IMR-90 (cell line): ENCODE measurements at regions not wholly inside any gene's neighbourhood (a gene's known extent, or its start where the extent isn't known, plus 50 kb on each side); places are given as distances from the start of the nearest gene placed in this dataset.

Experiments
- ATAC-seq: fragments of 200-7000 bp; cut with Tn5 transposase; 2 replicates; pipeline ENCODE4 v1.9.1; 2020; ENCODE audit warnings: low read depth, mild to moderate bottlenecking, moderate library complexity
- BruUV-seq: library from RNA; stranded (reverse); fragments of 400-500 nt; replicated peaks from 2 replicates; lab custom pipeline; 2021; lab: Mats Ljungman, UMichigan
- CTCF ChIA-PET: fragments of 300-600 bp; formaldehyde crosslinking; extraction: SDS; loops from one replicate; lab custom pipeline; 2021; ENCODE audit warnings: antibody characterized with exemption; lab: Yijun Ruan, JAX
- POLR2A ChIA-PET: fragments of 300-600 bp; sonication (Branson Sonifier 250); formaldehyde crosslinking; loops from one replicate; lab custom pipeline; 2022; ENCODE audit warnings: antibody characterized with exemption; ENCODE audit not compliant: unreplicated experiment; lab: Charles Lee
- DNase-seq: peaks from one replicate; pipeline ENCODE4 v3.0.0; 2013
- H2AFZ ChIP-seq: replicated peaks from 2 replicates; pipeline ENCODE3; 2013; ENCODE audit warnings: low read length, mild to moderate bottlenecking; ENCODE audit not compliant: poor library complexity
- H2AK5ac ChIP-seq: 2 replicates; pipeline ENCODE4 v1.6.1; 2013; ENCODE audit warnings: low read depth, low read length, inconsistent platforms
- H2AK9ac ChIP-seq: replicated peaks from 2 replicates; pipeline ENCODE3; 2013; ENCODE audit warnings: mild to moderate bottlenecking, low read depth, low read length, moderate library complexity; ENCODE audit not compliant: poor library complexity
- H2BK120ac ChIP-seq: 2 replicates; pipeline ENCODE4 v1.6.1; 2013; ENCODE audit warnings: low read depth, low read length, inconsistent platforms
- H2BK15ac ChIP-seq: 3 replicates; pipeline ENCODE4 v1.6.1; 2013; ENCODE audit warnings: low read depth, low read length, inconsistent platforms
- H2BK20ac ChIP-seq: 2 replicates; pipeline ENCODE4 v1.6.1; 2013; ENCODE audit warnings: low read depth, mild to moderate bottlenecking, inconsistent platforms, low read length, moderate library complexity
- H2BK5ac ChIP-seq: 2 replicates; pipeline ENCODE4 v1.6.1; 2013; ENCODE audit warnings: mild to moderate bottlenecking, low read depth, low read length, inconsistent platforms; ENCODE audit not compliant: poor library complexity, severe bottlenecking
- H3K14ac ChIP-seq: replicated peaks from 2 replicates; pipeline ENCODE4 v1.6.1; 2013; ENCODE audit warnings: low read depth, low read length, inconsistent platforms
- H3K18ac ChIP-seq: 2 replicates; pipeline ENCODE4 v1.6.1; 2013; ENCODE audit warnings: low read depth, low read length, control low read depth
- H3K23ac ChIP-seq: 2 replicates; pipeline ENCODE4 v1.6.1; 2013; ENCODE audit warnings: low read depth, low read length, inconsistent platforms
- H3K27ac ChIP-seq: 2 replicates; pipeline ENCODE4 v1.5.1; 2013; ENCODE audit warnings: mild to moderate bottlenecking, control low read depth, low read length; ENCODE audit not compliant: insufficient read depth
- H3K27me3 ChIP-seq: 2 replicates; pipeline ENCODE4 v1.6.1; 2013; ENCODE audit warnings: low read length; ENCODE audit not compliant: control insufficient read depth, insufficient read depth
- H3K36me3 ChIP-seq: 2 replicates; pipeline ENCODE4 v1.6.1; 2013; ENCODE audit warnings: low read length, mixed read lengths; ENCODE audit not compliant: control insufficient read depth, insufficient read depth
- H3K4ac ChIP-seq: 2 replicates; pipeline ENCODE4 v1.6.1; 2013; ENCODE audit warnings: low read depth, low read length, inconsistent platforms
- H3K4me1 ChIP-seq: 2 replicates; pipeline ENCODE4 v1.6.1; 2013; ENCODE audit warnings: low read length, mixed read lengths; ENCODE audit not compliant: control insufficient read depth, insufficient read depth
- H3K4me2 ChIP-seq: 2 replicates; pipeline ENCODE4 v1.6.1; 2013; ENCODE audit warnings: low read depth, mild to moderate bottlenecking, control low read depth, low read length, moderate library complexity
- H3K4me3 ChIP-seq: 2 replicates; pipeline ENCODE4 v1.5.1; 2013; ENCODE audit warnings: low read depth, mild to moderate bottlenecking, control low read depth, low read length, moderate library complexity; ENCODE audit not compliant: insufficient read depth
- H3K56ac ChIP-seq: 2 replicates; pipeline ENCODE4 v1.6.1; 2013; ENCODE audit warnings: low read length, inconsistent platforms; ENCODE audit not compliant: insufficient read depth; ENCODE audit errors: extremely low read depth
- H3K79me1 ChIP-seq, 2 experiments: 2 replicates each; pipeline ENCODE4 v1.6.1; 2013; ENCODE audit warnings: low read length in 2 of 2, inconsistent platforms in 1 of 2, low read depth in 1 of 2
- H3K9ac ChIP-seq: 2 replicates; pipeline ENCODE4 v1.6.1; 2013; ENCODE audit warnings: low read depth, low read length, control low read depth
- H3K9me1 ChIP-seq: 2 replicates; pipeline ENCODE4 v1.6.1; 2013; ENCODE audit warnings: low read length, inconsistent platforms; ENCODE audit not compliant: insufficient read depth
- H3K9me3 ChIP-seq: 2 replicates; pipeline ENCODE4 v1.6.1; 2013; ENCODE audit warnings: low read length; ENCODE audit not compliant: control insufficient read depth, insufficient read depth
- H4K20me1 ChIP-seq: 2 replicates; pipeline ENCODE4 v1.6.1; 2013; ENCODE audit warnings: low read length, inconsistent platforms; ENCODE audit not compliant: insufficient read depth
- H4K5ac ChIP-seq: 2 replicates; pipeline ENCODE4 v1.6.1; 2013; ENCODE audit warnings: mild to moderate bottlenecking, low read depth, low read length, control low read depth
- H4K8ac ChIP-seq, 2 experiments: 2 replicates each; pipeline ENCODE4 v1.6.1; 2013; ENCODE audit warnings: low read depth in 2 of 2, low read length in 2 of 2, control low read depth in 1 of 2, inconsistent platforms in 1 of 2
- H4K91ac ChIP-seq: 2 replicates; pipeline ENCODE4 v1.6.1; 2013; ENCODE audit warnings: low read depth, low read length, inconsistent platforms; ENCODE audit not compliant: insufficient read depth
- CTCF ChIP-seq: conservative IDR thresholded peaks from 2 replicates; pipeline ENCODE4 v1.5.1; 2012; ENCODE audit warnings: mild to moderate bottlenecking, low read depth, low read length, improper control_type of control experiment
- NFE2L2 ChIP-seq: fragments of 150-350 bp; IDR thresholded peaks from 2 replicates; pipeline ENCODE4 v1.6.1; 2016; ENCODE audit warnings: low read depth, mild to moderate bottlenecking, low read length
- SMC3 ChIP-seq: fragments of 150-350 bp; IDR thresholded peaks from 2 replicates; pipeline ENCODE4 v1.6.1; 2016; ENCODE audit warnings: low read depth, mild to moderate bottlenecking, antibody characterized with exemption, low read length, moderate library complexity
- USF2 ChIP-seq: fragments of 150-350 bp; IDR thresholded peaks from 2 replicates; pipeline ENCODE4 v1.6.1; 2017; ENCODE audit warnings: mild to moderate bottlenecking, antibody characterized with exemption, low read length, low read depth
- WGBS, 2 experiments: methylation state at CpG; one replicate each; pipeline versions ENCODE4 v1.1.5 to v1.1.7; 2013; ENCODE audit warnings: missing lambda C conversion rate in 2 of 2; ENCODE audit not compliant: insufficient read length in 1 of 2; ENCODE audit errors: extremely low coverage in 2 of 2; 5-methylcytosine and 5-hydroxymethylcytosine counted together
- dilution Hi-C: fragments of 300-500 bp; cut with HindIII; formaldehyde crosslinking; loops from one replicate; pipeline ENCODE4 v1.14.3; 2018; ENCODE audit warnings: low sequenced_read_pairs; ENCODE audit not compliant: unreplicated experiment
- in situ Hi-C: fragments of 300-500 bp; cut with MboI; formaldehyde crosslinking; loops from 3 replicates; pipeline ENCODE4 v1.14.3; 2019; ENCODE audit warnings: low sequenced_read_pairs, inconsistent platforms, mixed read lengths
- intact Hi-C: fragments of 100-400 bp; cut with micrococcal nuclease; formaldehyde crosslinking; loops from 2 replicates; pipeline ENCODE4 v1.10.0; 2022

GRCh38 chr1:95408507-95409136 is 174.6 kb downstream of the RWDD3 start:
- no peak overlapping the region for H4K8ac ChIP-seq
- intact Hi-C loops (no loop called here), dilution Hi-C loops (no loop called here), in situ Hi-C loops (no loop called here)
- H2AFZ ChIP-seq = no peak overlapping the region
- no peak overlapping the region for H2AK5ac ChIP-seq
- H3K9me1 ChIP-seq = no peaks in the 10 kb centered on the region
- H3K23ac ChIP-seq = no peak overlapping the region
- no peak overlapping the region for H2BK120ac ChIP-seq
- POLR2A ChIA-PET = no interaction called here
- no peaks in the 10 kb centered on the region for H3K36me3 ChIP-seq
- no peak overlapping the region for H2BK15ac ChIP-seq
- H3K4me3 ChIP-seq = no peak overlapping the region
- no peak overlapping the region for H3K4me2 ChIP-seq
- CTCF ChIA-PET = interaction anchor here (0.7 kb wide), 1 partner anchor 62 kb away, joined by 3 read pairs; no protein-coding TSS in a partner anchor
- H2AK9ac ChIP-seq = no peak overlapping the region
- H4K91ac ChIP-seq = no peak overlapping the region
- no peaks in the 10 kb centered on the region for H4K20me1 ChIP-seq
- DNase-seq = no peak
- ATAC-seq = no peak
- H4K5ac ChIP-seq = no peak overlapping the region
- H3K56ac ChIP-seq = no peak overlapping the region
- H3K4ac ChIP-seq = no peak overlapping the region
- H3K4me1 ChIP-seq = no peaks in the 10 kb centered on the region
- H3K27me3 ChIP-seq = no peaks in the 10 kb centered on the region
- BruUV-seq = no TSS peak
- H3K79me1 ChIP-seq = no peaks in the 10 kb centered on the region
- no CpG with 5 or more reads among the region's 4 CpGs for WGBS, 2 experiments
- H3K14ac ChIP-seq = no peak overlapping the region
- H3K9me3 ChIP-seq = no peaks in the 10 kb centered on the region
- TF ChIP-seq USF2 (no peak), SMC3 (no peak), NFE2L2 (no peak), CTCF (no peak)
- no peak overlapping the region for H3K9ac ChIP-seq
- H2BK5ac ChIP-seq = no peak overlapping the region
- no peak overlapping the region for H2BK20ac ChIP-seq
- no peak overlapping the region for H3K27ac ChIP-seq
- H3K18ac ChIP-seq = no peak overlapping the region
